Progenitor cell of endocrine pancreas (in vitro differentiated cells): ENCODE measurements at regions not wholly inside any gene's neighbourhood (a gene's known extent, or its start where the extent isn't known, plus 50 kb on each side); places are given as distances from the start of the nearest gene placed in this dataset.

Source experiments
- DNase-seq: peaks from one replicate; pipeline ENCODE4 v3.0.0; 2021; ENCODE audit warnings: low spot score; ENCODE audit not compliant: unreplicated experiment
- H3K27ac Mint-ChIP-seq: 2 replicates; pipeline ENCODE4 v1.8.0; 2021; ENCODE audit warnings: mild to moderate bottlenecking, moderate library complexity, mixed read lengths
- H3K27me3 Mint-ChIP-seq: 2 replicates; pipeline ENCODE4 v1.8.0; 2021; ENCODE audit warnings: mixed read lengths
- H3K36me3 Mint-ChIP-seq: 2 replicates; pipeline ENCODE4 v1.8.0; 2022; ENCODE audit warnings: mixed read lengths; ENCODE audit not compliant: insufficient read depth
- H3K4me1 Mint-ChIP-seq: 2 replicates; pipeline ENCODE4 v1.8.0; 2021; ENCODE audit warnings: low read depth, mixed read lengths
- H3K4me3 Mint-ChIP-seq: 2 replicates; pipeline ENCODE4 v1.8.0; 2021; ENCODE audit warnings: low read depth, mild to moderate bottlenecking, moderate library complexity, mixed read lengths
- H3K9me3 Mint-ChIP-seq: 2 replicates; pipeline ENCODE4 v1.8.0; 2021; ENCODE audit warnings: low read depth, mixed read lengths
- CTCF ChIP-seq: fragments of 200-600 bp; sonication (generic); IDR thresholded peaks from one replicate; pipeline ENCODE4 v1.5.0; 2021; ENCODE audit warnings: antibody characterized with exemption, mild to moderate bottlenecking; ENCODE audit not compliant: unreplicated experiment

GRCh38 chr5:74991522-74991921 lies 60.8 kb downstream of the GCNT4 start:
- H3K4me1 Mint-ChIP-seq = peaks cover 8% of the 10 kb centered on the region
- no peak for TF ChIP-seq CTCF
- no peaks in the 10 kb centered on the region for H3K36me3 Mint-ChIP-seq

GRCh38 chr5:74990194-74990593 lies 62.2 kb downstream of the GCNT4 start:
- H3K4me1 Mint-ChIP-seq = peaks cover 6% of the 10 kb centered on the region
- DNase-seq = no peak
- TF ChIP-seq CTCF = no peak
- no peaks in the 10 kb centered on the region for H3K36me3 Mint-ChIP-seq
- no peak overlapping the region for H3K4me3 Mint-ChIP-seq
- H3K27ac Mint-ChIP-seq = no peak overlapping the region
- no peaks in the 10 kb centered on the region for H3K27me3 Mint-ChIP-seq
- H3K9me3 Mint-ChIP-seq = peaks cover 10% of the 10 kb centered on the region

More at GRCh38 chr5:74991522-74991921, 60.8 kb downstream of the GCNT4 start:
- no peak overlapping the region for H3K27ac Mint-ChIP-seq
- peaks cover 11% of the 10 kb centered on the region for H3K9me3 Mint-ChIP-seq
- no peak for DNase-seq
- no peak overlapping the region for H3K4me3 Mint-ChIP-seq
- H3K27me3 Mint-ChIP-seq = no peaks in the 10 kb centered on the region

- Mint-ChIP-seq H3K4me3 (no peak overlapping the region), H3K27me3 (no peaks in the 10 kb centered on the region), H3K36me3 (no peaks in the 10 kb centered on the region), H3K9me3 (peaks cover 10% of the 10 kb centered on the region), H3K27ac (no peak overlapping the region), H3K4me1 (no peaks in the 10 kb centered on the region)
- no peak for TF ChIP-seq CTCF
- DNase-seq = no peak
Measured at GRCh38 chr5:74988273-74988983, 63.9 kb downstream of the GCNT4 start.

GRCh38 chr5:74978345-74978744 lies 74.0 kb downstream of the GCNT4 start:
- H3K27me3 Mint-ChIP-seq = no peaks in the 10 kb centered on the region

GRCh38 chr5:74977471-74977870 lies 74.9 kb downstream of the GCNT4 start:
- Mint-ChIP-seq H3K4me3 (no peak overlapping the region), H3K9me3 (peaks cover 15% of the 10 kb centered on the region), H3K27ac (no peak overlapping the region), H3K4me1 (peaks cover 4% of the 10 kb centered on the region), H3K27me3 (no peaks in the 10 kb centered on the region), H3K36me3 (peaks cover 2% of the 10 kb centered on the region)
- no peak for DNase-seq
- TF ChIP-seq CTCF = no peak

More at GRCh38 chr5:74978345-74978744, 74.0 kb downstream of the GCNT4 start:
- Mint-ChIP-seq H3K36me3 (peaks cover 2% of the 10 kb centered on the region), H3K27ac (no peak overlapping the region), H3K9me3 (peaks cover 15% of the 10 kb centered on the region), H3K4me1 (peaks cover 4% of the 10 kb centered on the region), H3K4me3 (no peak overlapping the region)
- DNase-seq = no peak
- no peak for TF ChIP-seq CTCF
